CD4-positive, alpha-beta T cell treated with Interleukin-4 for 1 hour (primary cell): ENCODE measurements at regions not wholly inside any gene's neighbourhood (a gene's known extent, or its start where the extent isn't known, plus 50 kb on each side); places are given as distances from the start of the nearest gene placed in this dataset.
A peak's percentile ranks its signal among the peaks of the same experiment; 100 is the strongest.
"Not testable (repeated sequence)": the region's sequence is repeated elsewhere in the genome, so short reads cannot be mapped to it uniquely, and the experiment has no call there.

Experiments used
- DNase-seq, 2 donors: peaks; one replicate each; pipeline ENCODE4 v3.0.0-alpha.2; 2020 to 2022

- no peak for DNase-seq
Observed at GRCh38 chr3:118765636-118766305, 268.9 kb downstream of the IGSF11 start.

GRCh38 chr3:118766306-118766669 lies 268.4 kb downstream of the IGSF11 start:
- no peak for DNase-seq

GRCh38 chr3:118772036-118772435 lies 262.6 kb downstream of the IGSF11 start:
- DNase-seq, result no peak

- DNase-seq, result no peak
Observed at GRCh38 chr3:118772547-118773011, 262.1 kb downstream of the IGSF11 start.

- no peak for DNase-seq
Observed at GRCh38 chr3:118775021-118775420, 259.6 kb downstream of the IGSF11 start.

GRCh38 chr3:118778201-118778600 lies 256.4 kb downstream of the IGSF11 start:
- no peak for DNase-seq

GRCh38 chr3:118781232-118781631 lies 253.4 kb downstream of the IGSF11 start:
- DNase-seq, result no peak

- DNase-seq, result no peak
Observed at GRCh38 chr3:118781839-118782238, 252.8 kb downstream of the IGSF11 start.

GRCh38 chr3:118782755-118783202 lies 251.9 kb downstream of the IGSF11 start:
- DNase-seq, result no peak

- DNase-seq, result no peak
Observed at GRCh38 chr3:118785415-118785814, 249.2 kb downstream of the IGSF11 start.

- no peak for DNase-seq
Observed at GRCh38 chr3:118791246-118791645, 243.4 kb downstream of the IGSF11 start.

GRCh38 chr3:118792191-118792590 lies 242.5 kb downstream of the IGSF11 start:
- DNase-seq, result no peak

GRCh38 chr3:118793176-118793575 lies 241.5 kb downstream of the IGSF11 start:
- no peak for DNase-seq

- no peak for DNase-seq
Observed at GRCh38 chr3:118799303-118799702, 235.3 kb downstream of the IGSF11 start.

GRCh38 chr3:118801899-118802298 lies 232.7 kb downstream of the IGSF11 start:
- DNase-seq, result no peak

GRCh38 chr3:118802325-118803095 lies 232.1 kb downstream of the IGSF11 start:
- DNase-seq, result no peak

GRCh38 chr3:118803096-118803476 lies 231.6 kb downstream of the IGSF11 start:
- no peak for DNase-seq

- DNase-seq, result no peak
Observed at GRCh38 chr3:118805007-118805406, 229.6 kb downstream of the IGSF11 start.

- DNase-seq, result no peak
Observed at GRCh38 chr3:118806423-118806822, 228.2 kb downstream of the IGSF11 start.

GRCh38 chr3:118807349-118807748 lies 227.3 kb downstream of the IGSF11 start:
- not testable (repeated sequence) for DNase-seq

GRCh38 chr3:118808723-118809122 lies 225.9 kb downstream of the IGSF11 start:
- no peak for DNase-seq

GRCh38 chr3:118809696-118810498 lies 224.7 kb downstream of the IGSF11 start:
- DNase-seq, result no peak

GRCh38 chr3:118810499-118811035 lies 224.1 kb downstream of the IGSF11 start:
- peak in 1 of 2 donors; percentile 12 for DNase-seq
